ENCODE measurements at regions not wholly inside any gene's neighbourhood (a gene's known extent, or its start where the extent isn't known, plus 50 kb on each side); places are given as distances from the start of the nearest gene placed in this dataset.

GRCh38 chrX:77299549-77299948 is 147.6 kb upstream of the FGF16 start:
- H3K4me1 Mint-ChIP-seq: peaks cover 7% of the 10 kb centered on the region; the same call in 1 of the 2 replicates
- H3K4me3 Mint-ChIP-seq: no peak overlapping the region
- peaks cover 6% of the 10 kb centered on the region; the same call in 1 of the 2 replicates for H3K36me3 Mint-ChIP-seq
- peaks cover 20% of the 10 kb centered on the region for H3K9me3 Mint-ChIP-seq
- ChIA-PET POLR2A (no interaction called here), CTCF (no interaction called here)
- H3K27me3 Mint-ChIP-seq (ENCODE audit: low read depth): no peaks in the 10 kb centered on the region; the same call in 1 of the 2 replicates
- TF ChIP-seq SP1 (CRISPR knock-in tag; conservative IDR thresholded peaks at IDR 0.05): no peak
- no peak for TF ChIP-seq TEAD4 (CRISPR knock-in tag; IDR thresholded peaks at IDR 0.05)
- TF ChIP-seq FOXP4 (CRISPR knock-in tag; IDR thresholded peaks at IDR 0.05): no peak
- no peak for TF ChIP-seq IRF2 (CRISPR knock-in tag; IDR thresholded peaks at IDR 0.05; ENCODE audit: borderline replicate concordance, low read depth)
- no peak for TF ChIP-seq HMGXB4 (CRISPR knock-in tag; IDR thresholded peaks at IDR 0.05)
- TF ChIP-seq ATF1 (CRISPR knock-in tag; IDR thresholded peaks at IDR 0.05): no peak
- no peak for TF ChIP-seq FOXP1 (CRISPR knock-in tag; IDR thresholded peaks at IDR 0.05; ENCODE audit: borderline replicate concordance)
- TF ChIP-seq HMGA2 (CRISPR knock-in tag; IDR thresholded peaks at IDR 0.05): no peak
- TF ChIP-seq SOX15 (CRISPR knock-in tag; IDR thresholded peaks at IDR 0.05): no peak
- H3K27ac Mint-ChIP-seq: no peak overlapping the region
- ATAC-seq (no peak), DNase-seq (ENCODE audit: low spot score) (no peak)

GRCh38 chrX:77342004-77342403 is 105.2 kb upstream of the FGF16 start:
- ChIA-PET CTCF (no interaction called here), POLR2A (no interaction called here)
- Mint-ChIP-seq H3K9me3 (no peaks in the 10 kb centered on the region), H3K27me3 (ENCODE audit: low read depth) (no peaks in the 10 kb centered on the region), H3K27ac (no peak overlapping the region), H3K4me1 (no peaks in the 10 kb centered on the region), H3K36me3 (no peaks in the 10 kb centered on the region), H3K4me3 (no peak overlapping the region)
- no peak for TF ChIP-seq JUN (CRISPR knock-in tag; IDR thresholded peaks at IDR 0.05)
- ATAC-seq (no peak), DNase-seq (ENCODE audit: low spot score) (no peak)

- ChIA-PET POLR2A (no interaction called here), CTCF (no interaction called here)
- peaks cover 24% of the 10 kb centered on the region for H3K9me3 Mint-ChIP-seq
- no peak overlapping the region for H3K27ac Mint-ChIP-seq
- TF ChIP-seq ZNF219 (CRISPR knock-in tag; IDR thresholded peaks at IDR 0.05; ENCODE audit: borderline replicate concordance): no peak
- no peak for TF ChIP-seq FOXJ3 (CRISPR knock-in tag; IDR thresholded peaks at IDR 0.05; ENCODE audit: borderline replicate concordance)
- no peak for TF ChIP-seq MAX (CRISPR knock-in tag; IDR thresholded peaks at IDR 0.05)
- TF ChIP-seq HMGA2 (CRISPR knock-in tag; IDR thresholded peaks at IDR 0.05): no peak
- no peak for TF ChIP-seq IRF1 (CRISPR knock-in tag; IDR thresholded peaks at IDR 0.05)
- no peak for TF ChIP-seq HMGXB4 (CRISPR knock-in tag; IDR thresholded peaks at IDR 0.05)
- TF ChIP-seq IRF2 (CRISPR knock-in tag; IDR thresholded peaks at IDR 0.05; ENCODE audit: borderline replicate concordance, low read depth): no peak
- no peak for TF ChIP-seq GTF2I (CRISPR knock-in tag; conservative IDR thresholded peaks at IDR 0.05)
- TF ChIP-seq SMAD4 (CRISPR knock-in tag; IDR thresholded peaks at IDR 0.05): no peak
- no peak for TF ChIP-seq STAT6 (CRISPR knock-in tag; conservative IDR thresholded peaks at IDR 0.05; ENCODE audit: low read depth)
- no peak for TF ChIP-seq CBFB (CRISPR knock-in tag; IDR thresholded peaks at IDR 0.05; ENCODE audit: low read depth)
- no peak for TF ChIP-seq ATF2 (CRISPR knock-in tag; IDR thresholded peaks at IDR 0.05; ENCODE audit: borderline replicate concordance, low read depth)
- no peak for TF ChIP-seq RELA (CRISPR knock-in tag; IDR thresholded peaks at IDR 0.05; ENCODE audit: borderline replicate concordance)
- no peak for TF ChIP-seq JAZF1 (CRISPR knock-in tag; IDR thresholded peaks at IDR 0.05)
- DNase-seq (ENCODE audit: low spot score): no peak
- H3K4me1 Mint-ChIP-seq: no peaks in the 10 kb centered on the region
- no peaks in the 10 kb centered on the region for H3K36me3 Mint-ChIP-seq
- no peak for ATAC-seq
- H3K4me3 Mint-ChIP-seq: no peak overlapping the region
- H3K27me3 Mint-ChIP-seq (ENCODE audit: low read depth): peaks cover 9% of the 10 kb centered on the region; the same call in 1 of the 2 replicates
Observed at GRCh38 chrX:77346859-77347258, 100.3 kb upstream of the FGF16 start.

Data from WTC11 (cell line).